Breast epithelium (tissue), 3 donors: ENCODE measurements at regions not wholly inside any gene's neighbourhood (a gene's known extent, or its start where the extent isn't known, plus 50 kb on each side); places are given as distances from the start of the nearest gene placed in this dataset.

Source experiments
- CTCF ChIP-seq, 3 donors: fragments of 450-650 bp; IDR thresholded peaks; one replicate each; pipeline ENCODE4 v1.5.1; 2016 to 2017; ENCODE audit warnings: antibody characterized with exemption in 3 of 3, mild to moderate bottlenecking in 3 of 3, moderate library complexity in 3 of 3
- POLR2A ChIP-seq: fragments of 450-650 bp; IDR thresholded peaks from one replicate; pipeline ENCODE4 v1.6.1; 2016; ENCODE audit warnings: antibody characterized with exemption, mild to moderate bottlenecking, moderate library complexity
- POLR2AphosphoS5 ChIP-seq, 3 donors: sonication (generic); formaldehyde crosslinking; IDR thresholded peaks; one replicate each; pipeline ENCODE4 v1.6.1; 2017; ENCODE audit warnings: antibody characterized with exemption in 3 of 3

GRCh38 chr14:28656704-28657255 lies 109.8 kb upstream of the FOXG1 start:
- TF ChIP-seq CTCF (IDR thresholded peaks at IDR 0.05) (no peak), POLR2A (no peak), POLR2AphosphoS5 (IDR thresholded peaks at IDR 0.05) (no peak)
